PC-9 (cell line): ENCODE measurements at regions not wholly inside any gene's neighbourhood (a gene's known extent, or its start where the extent isn't known, plus 50 kb on each side); places are given as distances from the start of the nearest gene placed in this dataset.

ENCODE experiments used
- BruUV-seq: library from RNA; stranded (reverse); fragments of 400-500 nt; replicated peaks from 2 replicates; lab custom pipeline; 2021; lab: Mats Ljungman, UMichigan
- CTCF ChIA-PET: fragments of 300-600 bp; sonication (Branson Sonifier 250); formaldehyde crosslinking; loops from one replicate; lab custom pipeline; 2022; ENCODE audit warnings: antibody characterized with exemption; lab: Charles Lee
- POLR2A ChIA-PET: fragments of 300-600 bp; sonication (Branson Sonifier 250); formaldehyde crosslinking; loops from one replicate; lab custom pipeline; 2022; ENCODE audit warnings: antibody characterized with exemption; ENCODE audit not compliant: unreplicated experiment; lab: Charles Lee
- DNase-seq, 2 experiments: peaks; one replicate each; pipeline versions ENCODE4 v3.0.0 to v3.0.0-alpha.2; 2015 to 2022; ENCODE audit warnings: mixed read lengths in 1 of 2
- H2AFZ ChIP-seq: fragments of 200-600 bp; sonication (generic); 2 replicates; pipeline ENCODE4 v1.8.1; 2017; ENCODE audit warnings: antibody characterized with exemption
- H3F3A ChIP-seq: fragments of 200-600 bp; sonication (generic); 2 replicates; pipeline ENCODE4 v1.8.1; 2017; ENCODE audit warnings: antibody characterized with exemption, mild to moderate bottlenecking, low read depth; ENCODE audit not compliant: insufficient read depth
- H3K27ac ChIP-seq: fragments of 200-600 bp; sonication (generic); 2 replicates; pipeline ENCODE4 v1.6.1; 2016; ENCODE audit warnings: mixed run types
- H3K27me3 ChIP-seq: fragments of 200-600 bp; sonication (generic); 2 replicates; pipeline ENCODE4 v1.6.1; 2016; ENCODE audit warnings: low read depth, mixed run types; ENCODE audit not compliant: insufficient read depth
- H3K36me3 ChIP-seq: fragments of 200-600 bp; sonication (generic); 2 replicates; pipeline ENCODE4 v1.6.1; 2016; ENCODE audit warnings: low read depth, mixed run types
- H3K4me1 ChIP-seq: fragments of 200-600 bp; sonication (generic); replicated peaks from 2 replicates; pipeline ENCODE4 v1.6.1; 2016; ENCODE audit warnings: mixed run types; ENCODE audit not compliant: insufficient read depth
- H3K4me2 ChIP-seq: fragments of 200-600 bp; sonication (generic); 2 replicates; pipeline ENCODE4 v1.6.1; 2017; ENCODE audit warnings: mixed run types
- H3K4me3 ChIP-seq: fragments of 200-600 bp; sonication (generic); 2 replicates; pipeline ENCODE4 v1.6.1; 2016; ENCODE audit warnings: mixed run types
- H3K79me2 ChIP-seq: fragments of 200-600 bp; sonication (generic); 2 replicates; pipeline ENCODE4 v1.6.1; 2017; ENCODE audit warnings: low read depth, mixed run types
- H3K9me2 ChIP-seq: fragments of 200-600 bp; sonication (generic); 2 replicates; pipeline ENCODE4 v1.8.1; 2017; ENCODE audit warnings: mild to moderate bottlenecking; ENCODE audit not compliant: insufficient read depth
- H3K9me3 ChIP-seq: fragments of 200-600 bp; sonication (generic); 2 replicates; pipeline ENCODE4 v1.8.1; 2016; ENCODE audit warnings: low read depth; ENCODE audit not compliant: insufficient read depth
- H4K20me1 ChIP-seq: fragments of 200-600 bp; sonication (generic); 2 replicates; pipeline ENCODE4 v1.8.1; 2017; ENCODE audit not compliant: insufficient read depth
- EZH2 ChIP-seq: fragments of 200-600 bp; sonication (generic); IDR thresholded peaks from 2 replicates; pipeline ENCODE4 v1.8.0; 2017; ENCODE audit warnings: antibody characterized with exemption, low read depth
- intact Hi-C: fragments of 100-400 bp; cut with micrococcal nuclease; formaldehyde crosslinking; loops from one replicate; pipeline ENCODE4 v1.10.0; 2022; ENCODE audit not compliant: unreplicated experiment
- TF ChIP-seq, protein P1 (sequence below): fragments of 200-600 bp; sonication (generic); conservative IDR thresholded peaks from 2 replicates; pipeline ENCODE4 v1.6.1; 2017; ENCODE audit warnings: mixed run types, antibody characterized with exemption, mild to moderate bottlenecking, moderate library complexity

DNA sequence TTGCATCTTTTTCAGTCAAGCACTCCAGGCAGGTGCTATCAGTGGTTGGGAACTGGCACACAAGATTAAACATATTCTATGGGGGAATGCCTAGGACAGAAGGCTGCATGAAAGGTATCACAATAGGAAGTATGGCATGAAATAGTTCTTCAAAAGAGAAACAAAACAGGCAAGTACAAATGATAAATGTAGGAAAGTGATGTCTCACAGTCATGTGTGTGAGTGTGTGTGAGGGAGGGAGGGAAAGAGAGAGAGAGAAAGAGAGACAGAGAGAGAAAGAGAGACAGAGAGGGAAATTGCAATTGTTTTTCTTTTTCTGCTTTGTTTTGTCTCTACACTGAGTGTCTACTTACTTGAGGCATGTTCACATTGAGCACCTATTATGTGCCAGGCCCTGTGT is 456.3 kb downstream of the MIAT start:
- Histone ChIP-seq H4K20me1 (no peaks in the 10 kb centered on the region), H3K9me2 (no peaks in the 10 kb centered on the region), H3K27me3 (no peaks in the 10 kb centered on the region), H3K27ac (peak overlapping the region; percentile 77), H3K4me1 (peaks cover 70% of the 10 kb centered on the region), H3F3A (peaks cover 40% of the 10 kb centered on the region), H3K4me3 (no peak overlapping the region), H3K4me2 (peak overlapping the region; percentile 33), H3K9me3 (no peaks in the 10 kb centered on the region), H3K79me2 (no peaks in the 10 kb centered on the region), H3K36me3 (no peaks in the 10 kb centered on the region), H2AFZ (no peak overlapping the region)
- ChIA-PET POLR2A (interaction anchor here (0.7 kb wide), 1 partner anchor 441 kb away, joined by 3 read pairs; no protein-coding TSS in a partner anchor), CTCF (no interaction called here)
- intact Hi-C loops, result loop anchor here (1.0 to 5.0 kb wide), 2 partner anchors 81 to 359 kb away; no protein-coding TSS in a partner anchor
- BruUV-seq, result no TSS peak
- no peak for TF ChIP-seq EZH2
- TF ChIP-seq, protein P1, sequence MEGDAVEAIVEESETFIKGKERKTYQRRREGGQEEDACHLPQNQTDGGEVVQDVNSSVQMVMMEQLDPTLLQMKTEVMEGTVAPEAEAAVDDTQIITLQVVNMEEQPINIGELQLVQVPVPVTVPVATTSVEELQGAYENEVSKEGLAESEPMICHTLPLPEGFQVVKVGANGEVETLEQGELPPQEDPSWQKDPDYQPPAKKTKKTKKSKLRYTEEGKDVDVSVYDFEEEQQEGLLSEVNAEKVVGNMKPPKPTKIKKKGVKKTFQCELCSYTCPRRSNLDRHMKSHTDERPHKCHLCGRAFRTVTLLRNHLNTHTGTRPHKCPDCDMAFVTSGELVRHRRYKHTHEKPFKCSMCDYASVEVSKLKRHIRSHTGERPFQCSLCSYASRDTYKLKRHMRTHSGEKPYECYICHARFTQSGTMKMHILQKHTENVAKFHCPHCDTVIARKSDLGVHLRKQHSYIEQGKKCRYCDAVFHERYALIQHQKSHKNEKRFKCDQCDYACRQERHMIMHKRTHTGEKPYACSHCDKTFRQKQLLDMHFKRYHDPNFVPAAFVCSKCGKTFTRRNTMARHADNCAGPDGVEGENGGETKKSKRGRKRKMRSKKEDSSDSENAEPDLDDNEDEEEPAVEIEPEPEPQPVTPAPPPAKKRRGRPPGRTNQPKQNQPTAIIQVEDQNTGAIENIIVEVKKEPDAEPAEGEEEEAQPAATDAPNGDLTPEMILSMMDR, result no peak
- DNase-seq, result no peak

DNA sequence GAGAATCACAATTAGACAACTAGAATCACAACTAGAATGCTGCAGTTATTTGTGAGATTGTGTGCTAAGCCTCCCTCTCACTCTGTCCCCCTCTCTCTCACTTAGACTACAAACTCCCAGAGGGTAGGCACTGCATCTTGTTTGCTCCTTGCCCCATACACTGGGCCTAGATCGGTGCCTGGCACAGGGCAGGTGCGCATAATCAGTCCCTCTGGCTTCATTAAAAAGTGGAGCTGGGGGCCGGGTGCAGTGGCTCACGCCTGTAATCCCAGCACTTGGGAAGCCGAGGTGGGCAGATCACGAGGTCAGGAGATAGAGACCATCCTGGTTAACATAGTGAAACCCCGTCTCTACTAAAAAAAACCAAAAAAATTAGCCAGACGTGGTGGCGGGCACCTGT is 456.8 kb downstream of the MIAT start:
- no peak overlapping the region for H3K4me3 ChIP-seq
- ChIA-PET CTCF (no interaction called here), POLR2A (no interaction called here)
- no peaks in the 10 kb centered on the region for H4K20me1 ChIP-seq
- no peaks in the 10 kb centered on the region for H3K9me2 ChIP-seq
- H3K27ac ChIP-seq, result peak overlapping the region; percentile 77
- TF ChIP-seq, protein P1, result no peak
- TF ChIP-seq EZH2, result no peak
- peaks cover 68% of the 10 kb centered on the region for H3K4me1 ChIP-seq
- no peaks in the 10 kb centered on the region for H3K27me3 ChIP-seq
- H3K9me3 ChIP-seq, result no peaks in the 10 kb centered on the region
- intact Hi-C loops, result loop anchor here (5.0 kb wide), 1 partner anchor 358 kb away; no protein-coding TSS in a partner anchor
- no peaks in the 10 kb centered on the region for H3K79me2 ChIP-seq
- no peaks in the 10 kb centered on the region for H3K36me3 ChIP-seq
- peaks cover 40% of the 10 kb centered on the region for H3F3A ChIP-seq
- no TSS peak for BruUV-seq
- no peak overlapping the region for H3K4me2 ChIP-seq
- no peak for DNase-seq
- no peak overlapping the region for H2AFZ ChIP-seq

DNA sequence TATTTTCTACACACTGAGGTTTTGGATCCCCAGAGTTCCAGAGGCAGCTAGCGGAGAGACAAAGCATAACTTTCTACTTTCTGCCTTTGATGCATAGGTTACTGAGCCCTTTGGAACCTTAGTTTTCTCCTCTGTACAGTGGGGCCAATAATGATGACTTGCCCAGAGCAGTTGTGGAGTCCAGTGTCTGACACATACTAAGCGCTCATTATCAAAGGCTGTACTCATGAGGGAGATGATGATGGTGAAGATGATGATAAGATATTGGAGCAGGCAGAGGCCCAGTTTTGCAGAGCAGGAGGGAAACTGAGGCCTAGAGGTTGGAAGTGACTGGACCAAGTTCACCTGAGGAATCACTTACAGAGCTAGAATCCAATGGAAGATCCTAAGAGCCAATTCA is 458.0 kb downstream of the MIAT start:
- Histone ChIP-seq H4K20me1 (no peaks in the 10 kb centered on the region), H3K79me2 (no peaks in the 10 kb centered on the region), H3K4me3 (no peak overlapping the region), H3K27me3 (no peaks in the 10 kb centered on the region), H2AFZ (no peak overlapping the region), H3K9me3 (no peaks in the 10 kb centered on the region; the same call in 1 of the 2 replicates), H3K27ac (peak overlapping the region; percentile 98), H3K9me2 (no peaks in the 10 kb centered on the region), H3F3A (peaks cover 40% of the 10 kb centered on the region), H3K4me1 (peaks cover 67% of the 10 kb centered on the region), H3K36me3 (no peaks in the 10 kb centered on the region), H3K4me2 (peak overlapping the region; percentile 30)
- TF ChIP-seq EZH2, result no peak
- TF ChIP-seq, protein P1, result no peak
- CTCF ChIA-PET, result interaction anchor here (0.6 kb wide), 1 partner anchor 115 kb away, joined by 7 read pairs; no protein-coding TSS in a partner anchor
- POLR2A ChIA-PET, result interaction anchor here (0.6 kb wide), 1 partner anchor 20 kb away, joined by 3 read pairs; no protein-coding TSS in a partner anchor
- no TSS peak for BruUV-seq
- intact Hi-C loops, result no loop called here
- DNase-seq, result no peak
